Erythroblast (primary cell): ENCODE measurements at regions not wholly inside any gene's neighbourhood (a gene's known extent, or its start where the extent isn't known, plus 50 kb on each side); places are given as distances from the start of the nearest gene placed in this dataset.
"Not testable (repeated sequence)": the region's sequence is repeated elsewhere in the genome, so short reads cannot be mapped to it uniquely, and the experiment has no call there.

Experiments used
- DNase-seq, 2 experiments: peaks; one replicate each; lab custom pipeline; 2025; lab: John Stamatoyannopoulos, UW
- GATA1 ChIP-seq: IDR thresholded peaks from 2 replicates; pipeline ENCODE4 v1.6.1; 2011; ENCODE audit warnings: low read depth, mild to moderate bottlenecking, control low read depth, low read length, moderate library complexity
- POLR2A ChIP-seq: IDR thresholded peaks from 2 replicates; pipeline ENCODE4 v1.6.1; 2011; ENCODE audit warnings: mild to moderate bottlenecking, low read length

DNA sequence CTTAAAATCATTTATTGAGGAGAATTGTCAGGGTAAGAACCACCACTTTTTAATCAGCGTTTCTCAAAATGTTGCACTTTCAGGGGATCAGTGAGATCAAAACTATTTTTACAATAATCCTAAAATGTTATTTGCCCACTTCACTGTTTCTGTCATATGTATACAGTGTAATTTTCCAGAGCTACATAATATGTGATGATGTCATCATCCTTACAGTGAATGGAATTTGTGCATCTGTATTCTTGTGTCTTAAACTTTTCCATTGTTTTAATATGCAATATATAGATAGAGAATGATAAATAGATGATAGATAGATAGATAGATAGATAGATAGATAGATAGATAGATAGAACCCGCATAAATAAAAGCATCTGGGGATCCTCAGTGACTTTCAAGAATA lies 518.0 kb downstream of the ADCYAP1 start:
- no peak for DNase-seq
- no peak for TF ChIP-seq POLR2A
- TF ChIP-seq GATA1, result no peak

GRCh38 chr18:1425679-1426078 lies 521.0 kb downstream of the ADCYAP1 start:
- DNase-seq, result no peak
- TF ChIP-seq GATA1 (no peak), POLR2A (no peak)

DNA sequence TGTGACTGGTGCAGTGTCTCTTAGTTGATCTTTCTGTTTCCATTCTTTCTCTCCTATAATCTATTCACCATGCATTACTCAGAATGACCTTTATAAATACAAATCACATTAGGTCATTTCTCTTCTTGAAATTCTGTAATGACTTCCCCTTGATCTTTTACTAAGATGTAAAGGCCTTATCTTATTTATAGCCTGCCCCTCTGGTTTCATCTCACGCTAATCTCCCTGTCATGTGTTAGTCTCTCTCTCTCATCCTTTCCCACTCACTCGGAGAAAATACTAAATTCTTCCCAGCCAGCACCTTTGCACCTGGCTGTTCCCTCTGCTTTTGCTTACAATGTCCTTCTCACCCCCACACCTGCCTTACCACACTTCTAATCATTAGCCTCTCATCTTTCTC lies 530.8 kb downstream of the ADCYAP1 start:
- DNase-seq, result no peak
- no peak for TF ChIP-seq GATA1
- TF ChIP-seq POLR2A, result no peak

GRCh38 chr18:1436199-1436598 lies 531.5 kb downstream of the ADCYAP1 start:
- TF ChIP-seq GATA1, result no peak
- no peak for TF ChIP-seq POLR2A
- DNase-seq, result no peak

DNA sequence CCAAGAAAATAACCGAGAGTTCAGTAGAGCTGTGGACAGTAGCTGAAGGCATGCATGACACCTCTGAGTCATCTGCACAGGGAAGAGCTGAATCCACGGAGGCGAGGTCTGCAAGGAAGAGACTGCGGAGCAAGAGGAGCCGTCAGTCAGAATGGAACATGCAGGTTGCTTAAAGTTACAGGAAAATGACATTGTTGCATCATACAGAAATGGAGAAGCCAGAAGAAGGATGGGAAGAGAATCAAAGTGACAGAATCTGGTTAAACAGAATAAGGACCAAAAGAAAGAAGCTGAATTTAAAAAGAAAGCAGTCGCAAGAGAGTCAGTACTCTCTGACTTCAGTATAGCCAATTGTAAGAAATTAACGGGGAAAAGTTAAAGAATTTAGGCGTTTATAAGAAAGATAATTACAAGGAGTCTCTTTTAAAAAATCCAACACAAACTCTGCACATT lies 533.8 kb downstream of the ADCYAP1 start:
- no peak for DNase-seq
- TF ChIP-seq POLR2A (no peak), GATA1 (no peak)

- no peak for TF ChIP-seq POLR2A
- no peak for TF ChIP-seq GATA1
- DNase-seq, result no peak
These were observed 534.3 kb downstream of the ADCYAP1 start for GRCh38 chr18:1438967-1439366.

GRCh38 chr18:1444062-1444461 lies 539.4 kb downstream of the ADCYAP1 start:
- not testable (repeated sequence) for DNase-seq

- no peak for DNase-seq
- no peak for TF ChIP-seq POLR2A
- TF ChIP-seq GATA1, result no peak
These were observed 542.1 kb downstream of the ADCYAP1 start for GRCh38 chr18:1446765-1447164.

- DNase-seq, result no peak
- no peak for TF ChIP-seq POLR2A
- TF ChIP-seq GATA1, result no peak
These were observed 548.1 kb downstream of the ADCYAP1 start for GRCh38 chr18:1452821-1453220.

GRCh38 chr18:1455605-1456004 lies 550.9 kb downstream of the ADCYAP1 start:
- no peak for TF ChIP-seq POLR2A
- no peak for TF ChIP-seq GATA1
- no peak for DNase-seq

- TF ChIP-seq POLR2A, result no peak
- no peak for TF ChIP-seq GATA1
- no peak for DNase-seq
These were observed 553.9 kb downstream of the ADCYAP1 start for GRCh38 chr18:1458547-1458946.

- TF ChIP-seq GATA1, result no peak
- TF ChIP-seq POLR2A, result no peak
- no peak for DNase-seq
These were observed 559.3 kb downstream of the ADCYAP1 start for GRCh38 chr18:1463981-1464380.

- peak in 1 of 2 experiments; percentile 17 for DNase-seq
- TF ChIP-seq GATA1 (no peak), POLR2A (no peak)
These were observed 560.0 kb downstream of the ADCYAP1 start for GRCh38 chr18:1464444-1465217.

GRCh38 chr18:1466035-1466434 lies 561.4 kb downstream of the ADCYAP1 start:
- TF ChIP-seq POLR2A (no peak), GATA1 (no peak)
- DNase-seq, result no peak

DNA sequence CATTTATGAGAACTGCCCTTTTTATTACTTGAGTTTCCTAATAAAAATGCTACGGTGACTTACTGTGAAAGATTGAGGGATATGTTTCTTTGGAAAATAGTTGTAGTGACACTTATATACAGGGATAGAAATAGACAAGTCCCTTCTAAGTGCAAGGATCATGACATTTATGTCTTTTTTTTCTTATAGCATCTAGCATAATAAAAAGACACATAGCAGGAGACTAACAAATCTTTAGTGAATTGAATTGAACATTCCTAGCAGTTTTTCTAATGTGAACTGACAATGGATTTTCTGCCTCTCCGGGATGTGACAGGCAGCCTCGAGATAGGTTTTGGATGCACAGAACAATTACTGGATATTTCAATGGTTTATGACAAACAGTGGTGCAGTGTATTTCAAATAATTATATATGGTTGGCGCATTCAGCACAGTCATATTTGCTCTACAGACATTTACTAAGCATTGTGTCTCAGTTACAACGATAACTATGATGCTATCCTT lies 562.8 kb downstream of the ADCYAP1 start:
- TF ChIP-seq POLR2A (no peak), GATA1 (no peak)
- DNase-seq, result no peak

GRCh38 chr18:1468550-1468949 lies 563.9 kb downstream of the ADCYAP1 start:
- TF ChIP-seq GATA1 (no peak), POLR2A (no peak)
- no peak for DNase-seq
